Skeletal muscle tissue (tissue), 3 donors: ENCODE measurements at regions not wholly inside any gene's neighbourhood (a gene's known extent, or its start where the extent isn't known, plus 50 kb on each side); places are given as distances from the start of the nearest gene placed in this dataset.
"Not testable (repeated sequence)": the region's sequence is repeated elsewhere in the genome, so short reads cannot be mapped to it uniquely, and the experiment has no call there.

Experiments
- H3K27ac ChIP-seq: one replicate; pipeline ENCODE4 v1.7.0; 2013; ENCODE audit warnings: mild to moderate bottlenecking, low read depth, low read length, inconsistent platforms
- H3K27me3 ChIP-seq, 3 donors: one replicate each; pipeline ENCODE4 v1.7.0; 2013; ENCODE audit warnings: low read length in 3 of 3; ENCODE audit not compliant: control insufficient read depth in 3 of 3, insufficient read depth in 3 of 3
- H3K36me3 ChIP-seq, 3 donors: one replicate each; pipeline ENCODE4 v1.7.0; 2013; ENCODE audit warnings: low read length in 3 of 3; ENCODE audit not compliant: control insufficient read depth in 3 of 3, insufficient read depth in 3 of 3
- H3K4me1 ChIP-seq, 3 donors: one replicate each; pipeline ENCODE4 v1.7.0; 2013; ENCODE audit warnings: low read length in 3 of 3, mild to moderate bottlenecking in 3 of 3; ENCODE audit not compliant: control insufficient read depth in 3 of 3, insufficient read depth in 3 of 3
- H3K4me3 ChIP-seq, 3 donors: one replicate each; pipeline ENCODE4 v1.7.0; 2013; ENCODE audit warnings: low read length in 3 of 3
- H3K9ac ChIP-seq, 3 donors: one replicate each; pipeline ENCODE4 v1.7.0; 2013; ENCODE audit warnings: low read length in 3 of 3, mild to moderate bottlenecking in 3 of 3, moderate library complexity in 2 of 3, low read depth in 1 of 3
- H3K9me3 ChIP-seq, 3 donors: one replicate each; pipeline ENCODE4 v1.7.0; 2013; ENCODE audit warnings: low read length in 3 of 3; ENCODE audit not compliant: control insufficient read depth in 3 of 3
- donor health status: Osteomylitis.

GRCh38 chr10:26621243-26621888, 76.1 kb upstream of the PDSS1 start:
- Histone ChIP-seq H3K36me3 (no peaks in the 10 kb centered on the region), H3K4me1 (peaks cover 0 to 2% (median 0%) of the 10 kb centered on the region in 3 donors), H3K4me3 (no peak overlapping the region), H3K27ac (no peak overlapping the region), H3K9ac (no peak overlapping the region), H3K27me3 (peaks cover 0 to 16% (median 7%) of the 10 kb centered on the region in 3 donors), H3K9me3 (no peaks in the 10 kb centered on the region)

- peaks cover 0 to 16% (median 7%) of the 10 kb centered on the region in 3 donors for H3K27me3 ChIP-seq
- H3K4me1 ChIP-seq: peaks cover 0 to 2% (median 0%) of the 10 kb centered on the region in 3 donors
- H3K4me3 ChIP-seq: peak overlapping the region in 2 of 3 donors; percentile 22 to 60
Observed at GRCh38 chr10:26621889-26622711, 75.4 kb upstream of the PDSS1 start.

GRCh38 chr10:26622891-26623290, 74.6 kb upstream of the PDSS1 start:
- Histone ChIP-seq H3K27ac (no peak overlapping the region), H3K4me3 (no peak overlapping the region), H3K9ac (no peak overlapping the region), H3K9me3 (peaks cover 0 to 2% (median 0%) of the 10 kb centered on the region in 3 donors), H3K4me1 (peaks cover 0 to 2% (median 0%) of the 10 kb centered on the region in 3 donors), H3K27me3 (peaks cover 0 to 18% (median 7%) of the 10 kb centered on the region in 3 donors), H3K36me3 (no peaks in the 10 kb centered on the region)

More at GRCh38 chr10:26621889-26622711, 75.4 kb upstream of the PDSS1 start:
- no peak overlapping the region for H3K27ac ChIP-seq
- H3K9ac ChIP-seq: no peak overlapping the region
- peaks cover 0 to 2% (median 0%) of the 10 kb centered on the region in 3 donors for H3K9me3 ChIP-seq
- no peaks in the 10 kb centered on the region for H3K36me3 ChIP-seq

GRCh38 chr10:26624006-26624405, 73.5 kb upstream of the PDSS1 start:
- peaks cover 0 to 2% (median 0%) of the 10 kb centered on the region in 3 donors for H3K4me1 ChIP-seq
- H3K36me3 ChIP-seq: no peaks in the 10 kb centered on the region
- no peak overlapping the region for H3K4me3 ChIP-seq
- no peak overlapping the region for H3K9ac ChIP-seq
- peaks cover 0 to 2% (median 0%) of the 10 kb centered on the region in 3 donors for H3K9me3 ChIP-seq
- H3K27ac ChIP-seq: no peak overlapping the region
- peaks cover 0 to 18% (median 7%) of the 10 kb centered on the region in 3 donors for H3K27me3 ChIP-seq

GRCh38 chr10:26626066-26626465, 71.4 kb upstream of the PDSS1 start:
- H3K36me3 ChIP-seq: no peaks in the 10 kb centered on the region
- peaks cover 0 to 18% (median 7%) of the 10 kb centered on the region in 3 donors for H3K27me3 ChIP-seq
- peaks cover 0 to 2% (median 0%) of the 10 kb centered on the region in 3 donors for H3K4me1 ChIP-seq
- no peak overlapping the region for H3K9ac ChIP-seq
- no peak overlapping the region for H3K27ac ChIP-seq
- H3K4me3 ChIP-seq: no peak overlapping the region
- peaks cover 0 to 2% (median 0%) of the 10 kb centered on the region in 3 donors for H3K9me3 ChIP-seq

- no peak overlapping the region for H3K4me3 ChIP-seq
- H3K4me1 ChIP-seq: no peaks in the 10 kb centered on the region
- no peak overlapping the region for H3K27ac ChIP-seq
- peaks cover 0 to 12% (median 7%) of the 10 kb centered on the region in 3 donors for H3K27me3 ChIP-seq
- no peak overlapping the region for H3K9ac ChIP-seq
- peaks cover 0 to 2% (median 0%) of the 10 kb centered on the region in 3 donors for H3K9me3 ChIP-seq
- no peaks in the 10 kb centered on the region for H3K36me3 ChIP-seq
Observed at GRCh38 chr10:26627324-26627723, 70.2 kb upstream of the PDSS1 start.

GRCh38 chr10:26628395-26628794, 69.1 kb upstream of the PDSS1 start:
- peaks cover 0 to 2% (median 0%) of the 10 kb centered on the region in 3 donors for H3K9me3 ChIP-seq
- no peaks in the 10 kb centered on the region for H3K4me1 ChIP-seq
- no peak overlapping the region for H3K9ac ChIP-seq
- peaks cover 0 to 4% (median 0%) of the 10 kb centered on the region in 3 donors for H3K27me3 ChIP-seq
- no peak overlapping the region for H3K4me3 ChIP-seq
- H3K36me3 ChIP-seq: no peaks in the 10 kb centered on the region
- H3K27ac ChIP-seq: no peak overlapping the region

- H3K27me3 ChIP-seq, H3K4me1 ChIP-seq, H3K4me3 ChIP-seq, H3K36me3 ChIP-seq, H3K27ac ChIP-seq, H3K9me3 ChIP-seq, H3K9ac ChIP-seq: not testable (repeated sequence)
Observed at GRCh38 chr10:26632171-26632570, 65.3 kb upstream of the PDSS1 start.

GRCh38 chr10:26634111-26634510, 63.4 kb upstream of the PDSS1 start:
- not testable (repeated sequence) for H3K27me3 ChIP-seq, H3K27ac ChIP-seq, H3K9ac ChIP-seq, H3K36me3 ChIP-seq, H3K9me3 ChIP-seq, H3K4me3 ChIP-seq, H3K4me1 ChIP-seq
